GM18502 (cell line): ENCODE measurements at regions not wholly inside any gene's neighbourhood (a gene's known extent, or its start where the extent isn't known, plus 50 kb on each side); places are given as distances from the start of the nearest gene placed in this dataset.

Experiments used
- ATAC-seq: cut with Tn5 transposase; IDR thresholded peaks from one replicate; pipeline ENCODE4 v1.9.1; 2021; ENCODE audit warnings: mild to moderate bottlenecking; ENCODE audit not compliant: unreplicated experiment, poor library complexity

GRCh38 chr7:106166651-106167342, 54.7 kb upstream of the SYPL1 start:
- no peak for ATAC-seq

DNA sequence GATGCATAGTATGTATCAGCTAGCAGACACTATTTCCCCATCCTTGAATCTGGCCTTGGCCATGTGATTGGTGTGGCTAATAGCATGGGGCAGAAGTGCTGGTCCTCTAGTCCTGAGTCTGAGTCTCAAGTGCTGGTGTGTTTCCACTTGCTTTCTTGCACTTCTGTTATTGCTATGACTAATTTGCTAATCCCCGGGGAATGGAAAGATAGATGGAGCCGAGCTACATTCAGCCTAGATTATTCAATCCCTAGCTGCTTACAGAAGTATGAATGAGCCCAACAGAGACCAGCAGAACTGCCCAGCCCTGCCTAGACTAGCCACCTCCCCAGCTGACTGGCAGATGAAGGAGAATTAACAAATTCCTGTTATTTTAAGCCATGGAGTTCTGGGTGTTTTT, 53.2 kb upstream of the SYPL1 start:
- no peak for ATAC-seq

DNA sequence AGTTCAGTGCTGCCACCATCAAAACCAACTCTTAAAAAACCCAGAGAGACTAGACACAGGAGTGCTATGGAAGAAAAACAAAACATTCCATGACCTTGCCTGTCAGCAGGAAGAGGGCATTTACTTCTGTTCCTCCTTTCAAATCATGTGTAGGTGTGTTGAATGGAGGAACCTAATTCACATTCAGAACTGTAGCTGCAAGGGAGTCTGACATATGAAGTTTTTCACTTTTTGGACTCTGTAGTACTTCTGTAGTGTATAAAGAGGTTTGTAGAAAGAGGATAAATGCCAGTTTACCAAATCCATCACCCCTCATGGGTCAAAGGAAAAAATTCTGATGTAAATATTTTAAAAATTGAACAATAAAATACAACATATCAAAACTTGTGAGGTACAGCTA, 51.1 kb upstream of the SYPL1 start:
- ATAC-seq: no peak
